Gastrocnemius medialis (tissue), 4 donors: ENCODE measurements at regions not wholly inside any gene's neighbourhood (a gene's known extent, or its start where the extent isn't known, plus 50 kb on each side); places are given as distances from the start of the nearest gene placed in this dataset.

Experiments
- ATAC-seq, 2 donors: fragments of 150-250 bp; one replicate each; pipeline ENCODE4 v1.9.1; 2016
- DNase-seq, 2 donors: peaks; one replicate each; pipeline ENCODE4 v3.0.0-alpha.2; 2019
- H3K27ac ChIP-seq, 4 donors: fragments of 200-600 bp; sonication (generic); 1 replicate in 1 of 4; 2 replicates in 3 of 4; pipeline ENCODE4 v1.5.1; 2016 to 2018; ENCODE audit warnings: mild to moderate bottlenecking in 2 of 4, moderate library complexity in 1 of 4
- H3K27me3 ChIP-seq, 3 donors: fragments of 200-600 bp; sonication (generic) in 2 of 3; 1 replicate in 1 of 3; 2 replicates in 2 of 3; pipeline versions ENCODE4 v1.5.1 to v1.6.0; 2016 to 2019; ENCODE audit warnings: mild to moderate bottlenecking in 1 of 3, moderate library complexity in 1 of 3
- H3K36me3 ChIP-seq, 2 donors: fragments of 200-600 bp; sonication (generic) in 1 of 2; one replicate each; pipeline ENCODE4 v1.5.1; 2017 to 2018
- H3K4me1 ChIP-seq, 2 donors: fragments of 200-600 bp; sonication (generic) in 1 of 2; one replicate each; pipeline ENCODE4 v1.5.1; 2016 to 2017; ENCODE audit warnings: mild to moderate bottlenecking in 2 of 2
- H3K4me3 ChIP-seq, 4 donors: fragments of 200-600 bp; sonication (generic) in 3 of 4; 1 replicate in 1 of 4; 2 replicates in 3 of 4; pipeline ENCODE4 v1.5.1; 2016 to 2019; ENCODE audit warnings: mild to moderate bottlenecking in 2 of 4
- H3K9me3 ChIP-seq, 3 donors: fragments of 200-600 bp; sonication (generic) in 2 of 3; 1 replicate in 1 of 3; 2 replicates in 2 of 3; pipeline ENCODE4 v1.5.1; 2016 to 2019
- CTCF ChIP-seq, 5 experiments: fragments of 450-650 bp in 3 of 5; fragments of 200-600 bp in 2 of 5; sonication (generic) in 2 of 5; IDR thresholded peaks in 4 of 5; conservative IDR thresholded peaks in 1 of 5; 1 replicate in 4 of 5; 2 replicates in 1 of 5; pipeline ENCODE4 v1.5.1; 2016 to 2019; ENCODE audit warnings: antibody characterized with exemption in 5 of 5, mild to moderate bottlenecking in 3 of 5, moderate library complexity in 3 of 5
- POLR2A ChIP-seq, 2 donors: fragments of 450-650 bp; IDR thresholded peaks; one replicate each; pipeline ENCODE4 v1.6.1; 2017; ENCODE audit warnings: antibody characterized with exemption in 2 of 2, mild to moderate bottlenecking in 2 of 2, moderate library complexity in 2 of 2
- in situ Hi-C, 4 donors: fragments of 200-750 bp; cut with MboI; loops; one replicate each; pipeline versions ENCODE4 v1.15.0 to v1.8.0; 2017; ENCODE audit warnings: low sequenced_read_pairs in 4 of 4
- intact Hi-C: fragments of 100-400 bp; cut with DNase I; formaldehyde crosslinking; loops from one replicate; pipeline ENCODE4 v1.15.1; 2023; ENCODE audit warnings: low total_unique reads

- peak in 1 of 5 experiments; percentile 29 for TF ChIP-seq CTCF (IDR thresholded peaks at IDR 0.05 in 4 of 5, conservative IDR thresholded peaks at IDR 0.05 in 1 of 5)
- TF ChIP-seq POLR2A (IDR thresholded peaks at IDR 0.05): no peak
- DNase-seq: no peak
- no peak for ATAC-seq
- intact Hi-C loops (no loop called here), in situ Hi-C loops (no loop called here)
- Histone ChIP-seq H3K27me3 (no peaks in the 10 kb centered on the region), H3K36me3 (no peaks in the 10 kb centered on the region), H3K4me3 (no peak overlapping the region), H3K27ac (no peak overlapping the region), H3K4me1 (no peaks in the 10 kb centered on the region), H3K9me3 (no peaks in the 10 kb centered on the region)
These were observed 72.9 kb upstream of the SCG2 start for GRCh38 chr2:223674998-223675609.

- intact Hi-C loops: no loop called here
- ATAC-seq: no peak
- no peaks in the 10 kb centered on the region for H3K36me3 ChIP-seq
- in situ Hi-C loops: no loop called here
- no peak overlapping the region for H3K4me3 ChIP-seq
- TF ChIP-seq CTCF (IDR thresholded peaks at IDR 0.05 in 4 of 5, conservative IDR thresholded peaks at IDR 0.05 in 1 of 5): no peak
- TF ChIP-seq POLR2A (IDR thresholded peaks at IDR 0.05): no peak
- H3K27ac ChIP-seq: no peak overlapping the region
- H3K9me3 ChIP-seq: no peaks in the 10 kb centered on the region
- no peaks in the 10 kb centered on the region for H3K4me1 ChIP-seq
- DNase-seq: no peak
- H3K27me3 ChIP-seq: no peaks in the 10 kb centered on the region
These were observed 67.5 kb upstream of the SCG2 start for GRCh38 chr2:223669453-223670225.

- no peak for TF ChIP-seq POLR2A (IDR thresholded peaks at IDR 0.05)
- no peak for TF ChIP-seq CTCF (IDR thresholded peaks at IDR 0.05 in 4 of 5, conservative IDR thresholded peaks at IDR 0.05 in 1 of 5)
- no peaks in the 10 kb centered on the region for H3K27me3 ChIP-seq
- H3K9me3 ChIP-seq: no peaks in the 10 kb centered on the region
- intact Hi-C loops: no loop called here
- ATAC-seq (no peak), DNase-seq (no peak)
- H3K4me1 ChIP-seq: no peaks in the 10 kb centered on the region
- H3K27ac ChIP-seq: no peak overlapping the region
- no peak overlapping the region for H3K4me3 ChIP-seq
- no peaks in the 10 kb centered on the region for H3K36me3 ChIP-seq
- in situ Hi-C loops: no loop called here
These were observed 66.3 kb upstream of the SCG2 start for GRCh38 chr2:223668302-223668998.

- TF ChIP-seq CTCF (IDR thresholded peaks at IDR 0.05 in 4 of 5, conservative IDR thresholded peaks at IDR 0.05 in 1 of 5) (no peak), POLR2A (IDR thresholded peaks at IDR 0.05) (no peak)
- Histone ChIP-seq H3K27me3 (no peaks in the 10 kb centered on the region), H3K4me3 (no peak overlapping the region), H3K9me3 (no peaks in the 10 kb centered on the region), H3K4me1 (no peaks in the 10 kb centered on the region), H3K36me3 (no peaks in the 10 kb centered on the region), H3K27ac (no peak overlapping the region)
- in situ Hi-C loops (no loop called here), intact Hi-C loops (no loop called here)
- no peak for ATAC-seq
- DNase-seq: no peak
These were observed 52.3 kb upstream of the SCG2 start for GRCh38 chr2:223654384-223654915.
